GM13977 (cell line): ENCODE measurements at regions not wholly inside any gene's neighbourhood (a gene's known extent, or its start where the extent isn't known, plus 50 kb on each side); places are given as distances from the start of the nearest gene placed in this dataset.
A peak's percentile ranks its signal among the peaks of the same experiment; 100 is the strongest.

Experiments used
- DNase-seq: peaks from one replicate; pipeline ENCODE4 v3.0.0; 2012; ENCODE audit warnings: low spot score
- in situ Hi-C: fragments of 300-500 bp; cut with MboI; formaldehyde crosslinking; loops from one replicate; pipeline ENCODE4 v1.12.0; 2022; ENCODE audit warnings: low sequenced_read_pairs, low pct_unique_long_range_greater_than_20kb, mixed read lengths, inconsistent platforms; ENCODE audit not compliant: unreplicated experiment
- TF ChIP-seq, protein P1 (sequence below): IDR thresholded peaks from 2 replicates; pipeline ENCODE4 v1.5.1; 2012; ENCODE audit warnings: mild to moderate bottlenecking, control low read depth; ENCODE audit not compliant: insufficient read depth; ENCODE audit errors: extremely low read depth, missing control alignments

DNA sequence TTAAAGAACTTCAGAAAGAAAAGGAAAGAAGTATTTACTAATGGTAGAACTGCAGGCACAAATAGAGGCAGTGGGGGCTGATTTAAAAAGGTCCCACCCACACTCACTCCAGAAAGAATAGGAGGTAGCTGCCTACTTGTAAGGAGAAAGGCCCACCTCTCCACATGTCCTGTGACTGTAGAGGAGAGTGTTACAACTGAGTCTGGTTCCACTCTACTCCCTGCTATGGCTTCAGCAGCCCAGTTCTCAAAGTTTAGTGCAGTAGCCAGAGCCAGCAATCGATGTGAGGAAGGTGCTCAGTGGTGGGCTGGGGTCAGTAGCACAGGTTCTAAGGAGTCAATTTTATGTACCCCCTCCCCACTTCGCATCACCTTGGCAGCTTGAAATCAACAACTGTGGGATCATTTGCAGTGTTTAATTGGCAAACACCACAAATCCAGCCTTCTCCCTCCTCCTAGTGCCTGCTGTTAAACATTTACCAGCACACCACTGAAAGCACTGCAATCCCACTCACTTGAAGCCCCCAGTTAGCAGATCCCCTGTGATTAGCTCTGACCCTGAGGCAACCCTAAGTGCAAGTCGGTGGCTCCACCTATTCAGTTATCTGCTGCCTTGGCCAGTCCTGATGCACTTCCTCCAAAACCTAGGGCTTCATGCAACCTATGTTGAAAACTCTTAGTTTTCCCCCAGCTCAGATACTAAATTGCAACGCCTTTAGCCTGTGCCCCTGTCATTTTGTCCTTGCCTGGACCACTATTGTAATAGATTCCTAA is 146.6 kb downstream of the BBOX1 start:
- TF ChIP-seq, protein P1, sequence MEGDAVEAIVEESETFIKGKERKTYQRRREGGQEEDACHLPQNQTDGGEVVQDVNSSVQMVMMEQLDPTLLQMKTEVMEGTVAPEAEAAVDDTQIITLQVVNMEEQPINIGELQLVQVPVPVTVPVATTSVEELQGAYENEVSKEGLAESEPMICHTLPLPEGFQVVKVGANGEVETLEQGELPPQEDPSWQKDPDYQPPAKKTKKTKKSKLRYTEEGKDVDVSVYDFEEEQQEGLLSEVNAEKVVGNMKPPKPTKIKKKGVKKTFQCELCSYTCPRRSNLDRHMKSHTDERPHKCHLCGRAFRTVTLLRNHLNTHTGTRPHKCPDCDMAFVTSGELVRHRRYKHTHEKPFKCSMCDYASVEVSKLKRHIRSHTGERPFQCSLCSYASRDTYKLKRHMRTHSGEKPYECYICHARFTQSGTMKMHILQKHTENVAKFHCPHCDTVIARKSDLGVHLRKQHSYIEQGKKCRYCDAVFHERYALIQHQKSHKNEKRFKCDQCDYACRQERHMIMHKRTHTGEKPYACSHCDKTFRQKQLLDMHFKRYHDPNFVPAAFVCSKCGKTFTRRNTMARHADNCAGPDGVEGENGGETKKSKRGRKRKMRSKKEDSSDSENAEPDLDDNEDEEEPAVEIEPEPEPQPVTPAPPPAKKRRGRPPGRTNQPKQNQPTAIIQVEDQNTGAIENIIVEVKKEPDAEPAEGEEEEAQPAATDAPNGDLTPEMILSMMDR = no peak
- no peak for DNase-seq
- in situ Hi-C loops = loop anchor here (10.0 kb wide), 2 partner anchors 278 to 308 kb away; no protein-coding TSS in a partner anchor

DNA sequence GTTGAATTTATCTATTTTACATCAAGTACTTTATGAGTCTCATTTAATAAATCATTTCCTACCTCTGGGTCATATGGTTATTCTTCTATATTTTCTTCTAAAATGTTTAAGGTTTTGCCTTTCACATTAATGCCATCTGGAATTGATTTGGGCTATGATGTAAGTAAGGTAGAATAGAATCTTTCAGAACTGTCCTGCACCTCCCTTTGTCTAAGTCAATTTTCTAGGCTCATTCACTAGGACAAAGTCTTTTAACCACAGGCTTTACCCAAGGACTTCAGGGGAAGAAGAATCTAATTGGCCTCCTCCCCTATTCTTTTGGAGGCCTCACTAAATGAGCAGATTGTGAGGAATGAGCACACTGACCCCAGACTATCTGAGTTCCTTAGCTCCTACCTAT is 146.0 kb downstream of the BBOX1 start:
- DNase-seq = no peak
- in situ Hi-C loops = loop anchor here (10.0 kb wide), 2 partner anchors 278 to 308 kb away; no protein-coding TSS in a partner anchor
- TF ChIP-seq, protein P1 = no peak

DNA sequence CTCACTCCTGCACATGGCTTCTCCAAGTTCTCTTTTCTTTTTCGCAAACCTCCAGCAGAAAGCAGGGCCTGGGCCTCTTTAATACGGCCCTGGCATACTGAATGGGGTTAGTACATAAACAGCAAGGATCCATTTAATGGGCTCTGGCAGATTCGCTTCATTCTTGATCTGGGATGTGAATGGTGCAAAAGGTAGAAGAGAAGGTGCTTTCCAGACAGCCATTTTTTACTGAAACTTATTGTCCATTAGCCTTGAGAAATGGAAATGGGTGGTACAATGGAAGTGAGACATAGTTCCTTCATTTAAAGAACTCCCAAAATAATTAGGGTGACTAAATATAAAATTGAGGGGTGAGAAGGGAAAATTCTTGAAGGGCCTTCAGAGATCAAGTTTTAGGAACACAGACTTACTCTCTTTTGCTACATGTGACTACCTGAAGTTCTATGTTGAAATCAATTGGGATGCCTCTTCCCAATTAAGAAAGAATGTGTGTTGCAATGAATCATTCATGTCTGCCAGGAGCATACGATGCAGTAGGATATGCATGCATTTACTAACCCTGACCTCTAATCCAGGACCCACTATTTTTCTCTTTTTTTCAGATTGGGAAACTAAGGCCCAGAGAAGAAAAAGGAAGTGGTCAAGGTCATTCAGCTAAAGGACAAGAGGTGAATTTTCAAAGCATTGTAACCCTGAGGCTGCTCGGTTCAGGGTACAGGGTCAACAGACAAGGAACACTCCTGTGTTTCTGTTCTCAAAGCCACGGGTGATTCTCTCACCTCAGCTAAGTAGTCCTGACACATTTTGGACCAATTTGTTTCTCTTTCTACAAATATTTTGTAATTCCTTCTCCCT is 144.1 kb downstream of the BBOX1 start:
- in situ Hi-C loops = loop anchor here (10.0 kb wide), 2 partner anchors 280 to 310 kb away; no protein-coding TSS in a partner anchor
- TF ChIP-seq, protein P1 = no peak
- no peak for DNase-seq

DNA sequence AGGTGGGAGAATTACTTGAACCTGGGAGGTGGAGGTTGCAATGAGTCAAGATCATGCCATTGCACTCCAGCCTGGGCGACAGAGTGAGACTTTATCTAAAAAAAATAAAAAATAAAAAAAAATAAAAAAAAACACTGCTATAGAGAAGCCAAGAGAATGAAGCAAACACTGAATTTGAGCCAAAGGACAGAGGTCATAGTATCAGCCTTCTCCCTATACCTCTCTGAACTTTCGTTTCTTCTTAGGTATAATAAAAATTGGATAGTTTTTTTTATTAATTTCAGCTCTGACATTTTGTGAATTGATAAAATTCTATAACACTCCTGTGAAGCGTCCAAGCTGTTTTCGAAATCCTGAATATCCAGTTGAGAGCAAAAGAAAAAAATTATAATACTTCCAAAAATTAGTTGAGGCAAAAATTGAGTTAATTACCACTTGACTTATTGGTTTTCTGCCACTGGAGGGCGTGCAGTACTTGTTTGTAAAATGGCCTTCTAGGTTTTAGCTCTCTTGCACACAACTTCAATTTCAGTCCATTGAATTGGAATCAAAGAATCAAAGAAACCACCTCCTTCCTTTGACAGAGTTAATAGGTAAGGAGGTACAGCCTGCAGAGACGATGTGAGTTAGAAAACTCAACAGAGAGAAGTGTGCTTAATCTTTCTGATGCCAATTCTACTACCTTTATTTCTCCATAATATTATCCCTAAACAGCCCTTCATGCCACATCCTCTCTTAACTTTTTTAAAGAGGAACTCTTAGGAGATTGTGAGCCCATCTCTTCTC is 143.2 kb downstream of the BBOX1 start:
- TF ChIP-seq, protein P1 = peak; percentile 58
- peak; percentile 28 for DNase-seq
- in situ Hi-C loops = loop anchor here (10.0 kb wide), 2 partner anchors 281 to 311 kb away; no protein-coding TSS in a partner anchor

DNA sequence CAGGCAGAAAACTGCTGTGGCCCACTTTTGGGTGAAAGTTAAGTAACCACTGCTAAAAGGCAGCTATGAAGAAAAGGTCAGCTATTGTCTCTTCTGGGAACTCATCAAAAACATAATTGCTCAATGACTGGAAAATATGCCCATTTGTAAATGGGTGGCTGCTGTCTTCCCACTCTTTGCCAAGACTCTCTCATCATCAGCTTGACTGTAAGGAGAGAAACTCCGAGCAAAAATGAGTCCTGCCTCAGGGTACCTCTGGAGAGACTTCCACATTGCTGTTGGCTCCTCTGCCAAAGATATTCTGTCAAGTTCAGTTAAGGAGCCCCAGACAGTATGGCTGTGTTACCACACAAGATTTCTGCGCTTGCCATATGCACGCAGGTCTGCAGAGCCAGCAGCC is 138.7 kb downstream of the BBOX1 start:
- no peak for DNase-seq
- TF ChIP-seq, protein P1 = no peak
- in situ Hi-C loops = no loop called here

DNA sequence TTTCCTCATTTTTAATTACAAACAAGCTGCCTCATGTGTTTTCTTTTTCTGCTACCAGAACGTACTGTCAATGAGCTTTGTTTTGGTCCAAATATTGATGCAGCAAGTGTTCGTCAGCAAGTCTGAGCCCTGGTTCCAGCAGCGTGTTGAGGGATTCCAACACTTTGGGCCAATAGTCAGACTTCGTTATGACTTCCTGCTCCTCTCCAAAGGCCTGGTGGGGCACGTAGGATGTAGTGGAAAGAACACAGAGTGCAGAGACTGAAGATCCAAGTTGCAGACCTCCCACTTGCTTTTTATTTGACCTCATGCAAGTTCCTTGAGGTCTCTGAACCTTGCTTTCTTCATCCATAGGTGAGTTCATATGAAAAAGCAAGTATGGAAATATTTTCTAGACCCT is 138.2 kb downstream of the BBOX1 start:
- DNase-seq = no peak
- in situ Hi-C loops = no loop called here
- TF ChIP-seq, protein P1 = no peak
